Lower leg skin (tissue), 3 donors: ENCODE measurements at regions not wholly inside any gene's neighbourhood (a gene's known extent, or its start where the extent isn't known, plus 50 kb on each side); places are given as distances from the start of the nearest gene placed in this dataset.

Experiments
- POLR2A ChIP-seq, 2 donors: fragments of 450-650 bp; IDR thresholded peaks; one replicate each; pipeline ENCODE4 v1.6.1; 2016 to 2017; ENCODE audit warnings: antibody characterized with exemption in 2 of 2, mild to moderate bottlenecking in 1 of 2, moderate library complexity in 1 of 2
- TF ChIP-seq, protein P1 (sequence below), 3 donors: fragments of 450-650 bp; IDR thresholded peaks; one replicate each; pipeline ENCODE4 v1.5.1; 2016; ENCODE audit warnings: antibody characterized with exemption in 3 of 3, mild to moderate bottlenecking in 3 of 3, moderate library complexity in 2 of 3

DNA sequence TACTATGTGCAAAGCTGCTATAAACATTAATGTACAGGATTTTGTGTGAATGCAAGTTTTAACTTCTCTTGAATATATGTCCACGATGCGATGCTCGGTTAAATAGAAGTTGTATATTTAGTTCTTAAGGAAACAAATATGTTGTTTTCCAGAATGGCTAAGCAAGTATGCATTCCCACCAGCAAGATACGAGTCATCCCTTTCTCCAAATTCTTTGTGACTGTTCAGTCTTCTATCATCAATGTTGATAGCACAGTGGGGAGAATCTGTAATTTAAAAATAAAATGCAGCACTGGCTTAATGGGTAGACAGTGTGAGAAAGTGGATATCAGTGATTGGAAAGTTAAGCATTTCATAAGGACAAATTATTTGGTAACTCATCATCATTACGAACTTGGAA is 1340.8 kb downstream of the PCDH9 start:
- TF ChIP-seq, protein P1, sequence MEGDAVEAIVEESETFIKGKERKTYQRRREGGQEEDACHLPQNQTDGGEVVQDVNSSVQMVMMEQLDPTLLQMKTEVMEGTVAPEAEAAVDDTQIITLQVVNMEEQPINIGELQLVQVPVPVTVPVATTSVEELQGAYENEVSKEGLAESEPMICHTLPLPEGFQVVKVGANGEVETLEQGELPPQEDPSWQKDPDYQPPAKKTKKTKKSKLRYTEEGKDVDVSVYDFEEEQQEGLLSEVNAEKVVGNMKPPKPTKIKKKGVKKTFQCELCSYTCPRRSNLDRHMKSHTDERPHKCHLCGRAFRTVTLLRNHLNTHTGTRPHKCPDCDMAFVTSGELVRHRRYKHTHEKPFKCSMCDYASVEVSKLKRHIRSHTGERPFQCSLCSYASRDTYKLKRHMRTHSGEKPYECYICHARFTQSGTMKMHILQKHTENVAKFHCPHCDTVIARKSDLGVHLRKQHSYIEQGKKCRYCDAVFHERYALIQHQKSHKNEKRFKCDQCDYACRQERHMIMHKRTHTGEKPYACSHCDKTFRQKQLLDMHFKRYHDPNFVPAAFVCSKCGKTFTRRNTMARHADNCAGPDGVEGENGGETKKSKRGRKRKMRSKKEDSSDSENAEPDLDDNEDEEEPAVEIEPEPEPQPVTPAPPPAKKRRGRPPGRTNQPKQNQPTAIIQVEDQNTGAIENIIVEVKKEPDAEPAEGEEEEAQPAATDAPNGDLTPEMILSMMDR (IDR thresholded peaks at IDR 0.05), result no peak
- TF ChIP-seq POLR2A (IDR thresholded peaks at IDR 0.05), result no peak
